T-helper 17 cell (primary cell): ENCODE measurements at regions not wholly inside any gene's neighbourhood (a gene's known extent, or its start where the extent isn't known, plus 50 kb on each side); places are given as distances from the start of the nearest gene placed in this dataset.
"Not testable (repeated sequence)": the region's sequence is repeated elsewhere in the genome, so short reads cannot be mapped to it uniquely, and the experiment has no call there.

Experiments used
- ATAC-seq: fragments of 150-1000 bp; cut with Tn5 transposase; 2 replicates; pipeline ENCODE4 v1.10.0; 2021; ENCODE audit warnings: mild to moderate bottlenecking, moderate library complexity
- DNase-seq, 3 donors: peaks; one replicate each; pipeline versions ENCODE4 v3.0.0 to v3.0.0-alpha.2; 2020 to 2021
- H3K9me3 ChIP-seq: one replicate; pipeline ENCODE4 v1.7.0; 2013; ENCODE audit warnings: low read length, mild to moderate bottlenecking; ENCODE audit not compliant: control insufficient read depth, poor library complexity, severe bottlenecking
- H3K27ac Mint-ChIP-seq: one replicate; pipeline ENCODE4 v1.8.0; 2022; ENCODE audit warnings: mild to moderate bottlenecking, moderate library complexity, mixed read lengths
- H3K27me3 Mint-ChIP-seq: one replicate; pipeline ENCODE4 v1.8.0; 2022; ENCODE audit warnings: mixed read lengths
- H3K36me3 Mint-ChIP-seq: one replicate; pipeline ENCODE4 v1.8.0; 2022; ENCODE audit warnings: low read depth, mixed read lengths
- H3K4me1 Mint-ChIP-seq: one replicate; pipeline ENCODE4 v1.8.0; 2022; ENCODE audit warnings: mild to moderate bottlenecking, mixed read lengths
- H3K4me3 Mint-ChIP-seq: one replicate; pipeline ENCODE4 v1.8.0; 2022; ENCODE audit warnings: mild to moderate bottlenecking, moderate library complexity, mixed read lengths

DNA sequence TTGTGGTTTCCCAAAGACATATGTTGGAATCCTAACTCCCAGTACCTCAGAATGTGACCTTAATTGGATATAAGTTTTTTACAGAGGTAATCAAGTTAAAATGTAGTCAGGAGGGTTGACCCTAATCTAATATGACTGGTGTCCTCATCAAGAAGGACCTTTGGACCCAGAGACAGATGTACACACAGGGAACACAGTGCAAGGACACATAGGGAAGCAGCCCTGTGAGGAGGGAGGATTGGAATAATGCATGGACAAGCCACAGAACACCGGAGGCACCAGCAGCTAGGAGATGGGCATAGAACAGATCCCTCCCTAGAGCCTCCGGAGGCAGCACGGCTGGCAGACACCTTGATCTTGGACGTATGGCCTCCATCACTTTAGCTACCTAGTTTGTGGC lies 119.8 kb upstream of the SPATA31A3 start:
- not testable (repeated sequence) for H3K27ac Mint-ChIP-seq, H3K4me1 Mint-ChIP-seq, H3K4me3 Mint-ChIP-seq, ATAC-seq, DNase-seq, H3K9me3 ChIP-seq, H3K27me3 Mint-ChIP-seq, H3K36me3 Mint-ChIP-seq

- ATAC-seq, H3K4me3 Mint-ChIP-seq, H3K9me3 ChIP-seq, H3K27me3 Mint-ChIP-seq, H3K4me1 Mint-ChIP-seq, H3K36me3 Mint-ChIP-seq, H3K27ac Mint-ChIP-seq, DNase-seq: not testable (repeated sequence)
Observed at GRCh38 chr9:67111733-67112132, 119.4 kb upstream of the SPATA31A3 start.

DNA sequence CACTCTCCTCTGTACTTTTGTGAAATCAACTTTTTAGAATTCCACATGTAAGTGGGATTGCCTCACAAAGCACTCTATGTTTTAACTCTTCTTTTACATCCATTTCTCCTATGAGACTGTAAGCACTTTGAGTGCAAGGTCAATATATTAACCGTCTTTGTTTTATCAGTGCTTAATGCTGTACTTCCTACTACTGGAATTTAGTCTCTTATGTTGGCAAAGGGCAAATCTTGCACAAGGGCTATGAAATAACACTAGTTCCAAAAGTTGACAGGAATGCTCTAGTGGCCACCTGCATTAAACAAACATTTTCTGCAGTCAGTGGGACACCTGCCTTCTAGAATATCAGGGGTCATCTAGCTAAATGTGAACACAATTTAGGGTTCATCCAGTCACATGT lies 117.5 kb upstream of the SPATA31A3 start:
- not testable (repeated sequence) for DNase-seq, H3K4me3 Mint-ChIP-seq, H3K27me3 Mint-ChIP-seq, H3K9me3 ChIP-seq, H3K4me1 Mint-ChIP-seq, H3K36me3 Mint-ChIP-seq, ATAC-seq, H3K27ac Mint-ChIP-seq

DNA sequence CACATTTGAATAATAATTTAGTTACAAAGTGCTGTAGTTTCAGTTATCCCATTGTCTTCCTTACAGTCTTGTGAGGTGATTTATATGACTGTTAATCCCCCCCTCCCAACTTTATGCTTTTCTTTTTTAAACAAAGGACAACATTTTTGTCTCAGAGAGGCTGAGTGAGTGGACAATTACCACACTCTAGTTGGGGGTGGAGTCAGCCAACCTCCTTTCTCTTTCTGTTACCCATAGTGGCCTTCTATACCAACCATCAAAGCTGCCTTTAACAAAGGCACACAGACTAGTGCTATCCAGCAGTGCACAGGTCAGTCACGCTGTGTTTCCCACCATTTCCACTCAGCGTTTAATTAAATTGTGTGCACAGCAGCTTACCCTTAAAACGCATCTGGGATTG lies 114.3 kb upstream of the SPATA31A3 start:
- not testable (repeated sequence) for DNase-seq, H3K9me3 ChIP-seq, H3K27ac Mint-ChIP-seq, ATAC-seq, H3K4me1 Mint-ChIP-seq, H3K4me3 Mint-ChIP-seq, H3K36me3 Mint-ChIP-seq, H3K27me3 Mint-ChIP-seq

GRCh38 chr9:67102506-67103276 lies 110.3 kb upstream of the SPATA31A3 start:
- not testable (repeated sequence) for H3K27ac Mint-ChIP-seq, H3K36me3 Mint-ChIP-seq, ATAC-seq, DNase-seq, H3K4me1 Mint-ChIP-seq, H3K4me3 Mint-ChIP-seq, H3K9me3 ChIP-seq, H3K27me3 Mint-ChIP-seq

GRCh38 chr9:67091104-67091503 lies 98.8 kb upstream of the SPATA31A3 start:
- not testable (repeated sequence) for DNase-seq, H3K4me1 Mint-ChIP-seq, H3K9me3 ChIP-seq, ATAC-seq, H3K36me3 Mint-ChIP-seq, H3K27me3 Mint-ChIP-seq, H3K4me3 Mint-ChIP-seq, H3K27ac Mint-ChIP-seq

- not testable (repeated sequence) for H3K4me3 Mint-ChIP-seq, H3K4me1 Mint-ChIP-seq, H3K27ac Mint-ChIP-seq, H3K27me3 Mint-ChIP-seq, H3K9me3 ChIP-seq, ATAC-seq, DNase-seq, H3K36me3 Mint-ChIP-seq
Observed at GRCh38 chr9:67086862-67087261, 94.5 kb upstream of the SPATA31A3 start.

DNA sequence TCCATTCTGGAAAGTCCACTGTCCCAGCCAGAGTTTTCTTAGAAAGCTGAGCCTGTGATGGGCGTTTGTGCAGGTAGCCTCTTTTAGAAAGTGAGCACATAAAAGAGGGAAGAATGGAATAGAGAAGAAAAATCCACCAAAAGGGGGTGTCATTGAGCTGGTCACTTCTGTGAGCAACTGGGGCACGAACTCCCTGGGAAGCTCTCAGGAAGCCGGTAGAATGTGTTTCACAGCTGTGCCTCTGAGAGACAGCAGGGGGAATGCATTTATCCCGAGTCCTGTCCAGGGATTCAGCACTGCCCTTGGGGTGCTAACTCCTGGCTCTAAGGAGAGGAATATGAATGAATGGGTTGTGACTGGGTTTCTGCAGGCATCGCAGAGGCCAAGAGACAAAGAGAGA lies 73.8 kb upstream of the SPATA31A3 start:
- not testable (repeated sequence) for H3K27me3 Mint-ChIP-seq, H3K36me3 Mint-ChIP-seq, ATAC-seq, H3K4me1 Mint-ChIP-seq, H3K27ac Mint-ChIP-seq, H3K9me3 ChIP-seq, DNase-seq, H3K4me3 Mint-ChIP-seq

DNA sequence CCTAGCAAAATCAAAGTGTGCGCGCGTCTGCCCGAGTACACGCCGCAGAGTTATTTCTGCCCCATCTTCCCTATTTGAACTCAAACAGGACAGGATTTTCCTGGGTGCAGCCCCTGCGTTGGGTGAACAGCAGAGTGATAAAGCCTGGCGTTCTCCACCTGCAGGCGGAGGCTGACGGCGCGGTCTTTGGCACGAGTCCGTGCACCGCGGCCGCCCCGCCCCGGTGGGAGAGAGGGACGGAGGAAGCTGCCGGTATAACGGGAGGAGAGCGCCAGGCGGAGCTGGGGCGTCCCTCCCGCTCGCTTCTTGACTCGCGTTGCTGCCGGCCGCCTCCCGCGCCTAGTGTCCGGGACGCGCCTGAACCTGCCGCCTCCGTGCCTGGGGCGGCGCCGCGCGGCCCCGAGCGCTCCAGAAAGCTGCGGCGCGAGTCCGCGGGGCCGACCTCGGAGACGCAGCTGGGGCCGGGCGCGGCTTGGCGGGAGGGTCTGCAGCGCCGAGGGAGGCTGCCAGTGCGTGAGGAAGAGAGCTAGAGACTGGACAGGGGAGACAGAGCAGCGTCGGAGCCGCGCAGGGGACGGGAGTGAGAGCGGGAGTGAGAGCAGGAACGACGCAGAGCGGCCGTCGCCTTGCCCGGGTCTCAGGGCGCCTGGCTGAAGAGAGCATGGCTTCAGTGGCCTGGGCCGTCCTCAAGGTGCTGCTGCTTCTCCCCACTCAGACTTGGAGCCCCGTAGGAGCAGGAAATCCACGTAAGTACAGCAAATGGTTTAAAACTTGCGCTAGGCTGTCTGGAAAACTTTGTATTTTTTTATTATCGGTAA lies 66.8 kb upstream of the SPATA31A3 start:
- peak in 1 of 3 donors; percentile 5 for DNase-seq
- not testable (repeated sequence) for H3K36me3 Mint-ChIP-seq, H3K27me3 Mint-ChIP-seq

More for the DNA sequence above, 66.8 kb upstream of the SPATA31A3 start:
- H3K4me1 Mint-ChIP-seq, H3K9me3 ChIP-seq, H3K27ac Mint-ChIP-seq, ATAC-seq: not testable (repeated sequence)
- H3K4me3 Mint-ChIP-seq = peak overlapping the region; percentile 64
